ENCODE measurements at regions not wholly inside any gene's neighbourhood (a gene's known extent, or its start where the extent isn't known, plus 50 kb on each side); places are given as distances from the start of the nearest gene placed in this dataset.

- TF ChIP-seq CTCF (IDR thresholded peaks at IDR 0.05) (no peak), POLR2AphosphoS5 (IDR thresholded peaks at IDR 0.05) (no peak)
Measured at GRCh38 chr13:37945651-37946575, 76.3 kb upstream of the TRPC4 start.
